Erythroblast (primary cell): ENCODE measurements at regions not wholly inside any gene's neighbourhood (a gene's known extent, or its start where the extent isn't known, plus 50 kb on each side); places are given as distances from the start of the nearest gene placed in this dataset.

Experiments
- GATA1 ChIP-seq: IDR thresholded peaks from 2 replicates; pipeline ENCODE4 v1.6.1; 2011; ENCODE audit warnings: low read depth, mild to moderate bottlenecking, control low read depth, low read length, moderate library complexity
- POLR2A ChIP-seq: IDR thresholded peaks from 2 replicates; pipeline ENCODE4 v1.6.1; 2011; ENCODE audit warnings: mild to moderate bottlenecking, low read length

DNA sequence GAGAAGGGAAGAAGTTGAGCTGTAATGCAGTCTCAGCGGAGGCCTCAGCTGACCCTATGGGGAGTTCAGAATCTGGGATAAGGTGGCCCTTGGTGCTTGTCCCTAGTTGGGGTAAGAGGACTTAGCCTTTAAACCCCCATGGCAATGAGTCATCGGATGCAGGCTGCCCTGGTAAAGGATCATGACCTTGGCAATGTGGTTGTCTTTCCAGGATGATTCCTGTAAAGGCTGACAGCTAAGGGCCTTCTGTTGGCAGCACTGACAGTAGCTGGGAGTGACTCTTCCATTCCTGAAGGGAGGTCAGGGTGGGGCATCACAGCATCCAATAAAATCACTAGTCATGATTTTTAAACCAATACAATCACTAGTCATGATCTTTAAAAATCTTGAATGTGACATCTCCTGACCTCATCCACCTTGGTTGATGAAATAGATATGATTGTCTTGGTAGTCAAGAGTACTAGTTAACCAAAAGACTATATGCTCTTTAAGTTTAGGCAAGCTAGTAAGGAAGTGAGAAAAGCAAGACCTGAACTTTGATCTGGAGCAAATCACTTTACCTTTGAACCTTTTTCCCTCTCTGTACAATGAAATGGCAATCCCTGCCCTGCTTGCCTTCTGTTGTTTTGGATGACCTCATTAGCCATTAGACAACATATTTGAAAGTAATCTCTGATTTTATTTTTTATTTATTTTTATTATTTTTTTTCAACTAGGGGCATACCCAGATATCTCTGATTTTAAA lies 71.3 kb upstream of the CACNA1D start:
- TF ChIP-seq POLR2A (no peak), GATA1 (no peak)
